OCI-LY3 (cell line): ENCODE measurements at regions not wholly inside any gene's neighbourhood (a gene's known extent, or its start where the extent isn't known, plus 50 kb on each side); places are given as distances from the start of the nearest gene placed in this dataset.
"Not testable (repeated sequence)": the region's sequence is repeated elsewhere in the genome, so short reads cannot be mapped to it uniquely, and the experiment has no call there.

Source experiments
- H2AFZ ChIP-seq: fragments of 200-600, 300-600 bp; shearing (Covaris generic); 2 replicates; pipeline ENCODE4 v1.6.0; 2014; ENCODE audit warnings: antibody characterized with exemption, low read depth, low read length
- H3K27ac ChIP-seq: fragments of 200-600, 300-600 bp; sonication (generic); 2 replicates; pipeline ENCODE4 v1.5.1; 2014; ENCODE audit warnings: mild to moderate bottlenecking, low read length, moderate library complexity, mixed read lengths
- H3K27me3 ChIP-seq: fragments of 200-600, 300-600 bp; sonication (generic); 2 replicates; pipeline ENCODE4 v1.6.1; 2014; ENCODE audit warnings: low read depth, low read length, mixed read lengths
- H3K36me3 ChIP-seq: fragments of 200-600, 300-600 bp; sonication (generic); replicated peaks from 2 replicates; pipeline ENCODE3; 2014; ENCODE audit warnings: low read depth, low read length, mixed read lengths
- H3K4me1 ChIP-seq: fragments of 300-600, 200-600 bp; sonication (generic); 2 replicates; pipeline ENCODE4 v1.6.1; 2014; ENCODE audit warnings: low read length, mixed read lengths
- H3K4me2 ChIP-seq: fragments of 200-600, 300-600 bp; sonication (generic); 2 replicates; pipeline ENCODE4 v1.6.1; 2014; ENCODE audit warnings: low read length, mixed read lengths
- H3K4me3 ChIP-seq: fragments of 300-600, 200-600 bp; sonication (generic); 2 replicates; pipeline ENCODE4 v1.5.1; 2014; ENCODE audit warnings: antibody characterized with exemption, mild to moderate bottlenecking, low read length, moderate library complexity
- H3K79me2 ChIP-seq: fragments of 300-600, 200-600 bp; shearing (Covaris generic); 2 replicates; pipeline ENCODE4 v1.6.1; 2014; ENCODE audit warnings: mild to moderate bottlenecking, low read length, mixed read lengths
- H3K9ac ChIP-seq: fragments of 300-600, 200-600 bp; shearing (Covaris generic); 2 replicates; pipeline ENCODE4 v1.6.0; 2014; ENCODE audit warnings: mild to moderate bottlenecking, low read length, moderate library complexity
- H3K9me3 ChIP-seq: fragments of 200-600, 300-600 bp; shearing (Covaris generic); 2 replicates; pipeline ENCODE4 v1.6.1; 2014; ENCODE audit warnings: low read length, mixed read lengths; ENCODE audit not compliant: insufficient read depth
- H4K20me1 ChIP-seq: fragments of 200-600, 300-600 bp; sonication (generic); 2 replicates; pipeline ENCODE4 v1.6.1; 2016; ENCODE audit warnings: low read length, mixed read lengths; ENCODE audit not compliant: insufficient read depth
- CTCF ChIP-seq: fragments of 200-600, 300-600 bp; sonication (generic); IDR thresholded peaks from 2 replicates; pipeline ENCODE4 v1.5.1; 2014; ENCODE audit warnings: antibody characterized with exemption, low read length, low read depth
- EZH2phosphoT487 ChIP-seq: fragments of 200-600 bp; shearing (Covaris generic); IDR thresholded peaks from 2 replicates; pipeline ENCODE4 v1.6.1; 2018; ENCODE audit warnings: antibody characterized with exemption, mixed run types, low read depth

GRCh38 chr15:93333796-93334195 is 244.8 kb upstream of the RGMA start:
- Histone ChIP-seq H3K4me2 (no peak overlapping the region), H4K20me1 (no peaks in the 10 kb centered on the region)

DNA sequence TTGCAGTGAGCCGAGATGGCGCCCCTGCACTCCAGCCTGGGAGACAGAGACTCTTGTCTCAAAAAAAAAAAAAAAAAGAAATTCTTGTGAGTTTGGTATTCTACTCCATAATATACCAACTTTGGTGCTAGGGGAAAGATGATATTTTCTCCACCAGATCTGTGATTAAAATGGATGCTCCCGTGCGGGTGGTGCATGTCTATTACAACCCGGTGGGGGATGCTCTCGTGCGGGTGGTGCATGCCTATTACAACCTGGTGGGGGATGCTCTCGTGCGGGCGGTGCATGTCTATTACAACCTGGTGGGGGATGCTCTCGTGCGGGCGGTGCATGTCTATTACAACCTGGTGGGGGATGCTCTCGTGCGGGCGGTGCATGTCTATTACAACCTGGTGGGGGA is 244.1 kb upstream of the RGMA start:
- not testable (repeated sequence) for H3K27ac ChIP-seq, H3K27me3 ChIP-seq, H3K4me3 ChIP-seq, H3K4me1 ChIP-seq, H3K9me3 ChIP-seq, H3K79me2 ChIP-seq, H3K4me2 ChIP-seq, H4K20me1 ChIP-seq, H3K36me3 ChIP-seq, H3K9ac ChIP-seq, H2AFZ ChIP-seq

More at GRCh38 chr15:93333796-93334195, 244.8 kb upstream of the RGMA start:
- H3K79me2 ChIP-seq: no peaks in the 10 kb centered on the region
- H3K9ac ChIP-seq: no peak overlapping the region
- H3K36me3 ChIP-seq: no peaks in the 10 kb centered on the region
- no peak overlapping the region for H2AFZ ChIP-seq
- no peaks in the 10 kb centered on the region for H3K4me1 ChIP-seq
- no peaks in the 10 kb centered on the region for H3K9me3 ChIP-seq
- H3K27ac ChIP-seq: no peak overlapping the region
- H3K4me3 ChIP-seq: no peak overlapping the region
- H3K27me3 ChIP-seq: peaks cover 8% of the 10 kb centered on the region; the same call in 1 of the 2 replicates
- TF ChIP-seq EZH2phosphoT487: no peak
- no peak for TF ChIP-seq CTCF

DNA sequence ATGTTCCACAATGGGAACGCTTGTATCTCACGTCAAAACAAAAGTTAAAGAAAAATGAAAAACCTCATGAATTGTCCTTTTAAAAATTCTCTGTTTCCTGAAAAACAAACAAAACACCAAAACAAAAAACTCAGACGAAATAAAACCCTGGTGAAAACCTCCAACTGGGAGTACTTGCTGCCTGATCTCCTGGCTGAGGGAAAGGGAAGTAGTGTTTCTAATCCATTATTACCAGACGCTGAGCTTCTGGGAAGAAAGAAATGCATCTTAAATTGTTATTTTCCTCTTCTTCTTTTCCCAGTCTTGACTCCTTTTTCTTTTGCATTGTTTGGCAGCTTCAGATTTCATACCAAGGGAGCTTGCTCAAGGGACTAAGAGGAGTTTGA is 243.2 kb upstream of the RGMA start:
- Histone ChIP-seq H3K27me3 (peaks cover 8% of the 10 kb centered on the region; the same call in 1 of the 2 replicates), H2AFZ (no peak overlapping the region), H3K36me3 (no peaks in the 10 kb centered on the region), H3K27ac (no peak overlapping the region), H3K9ac (no peak overlapping the region), H4K20me1 (no peaks in the 10 kb centered on the region), H3K4me1 (no peaks in the 10 kb centered on the region), H3K4me3 (no peak overlapping the region), H3K4me2 (no peak overlapping the region), H3K79me2 (no peaks in the 10 kb centered on the region), H3K9me3 (no peaks in the 10 kb centered on the region)
- no peak for TF ChIP-seq EZH2phosphoT487
- no peak for TF ChIP-seq CTCF

DNA sequence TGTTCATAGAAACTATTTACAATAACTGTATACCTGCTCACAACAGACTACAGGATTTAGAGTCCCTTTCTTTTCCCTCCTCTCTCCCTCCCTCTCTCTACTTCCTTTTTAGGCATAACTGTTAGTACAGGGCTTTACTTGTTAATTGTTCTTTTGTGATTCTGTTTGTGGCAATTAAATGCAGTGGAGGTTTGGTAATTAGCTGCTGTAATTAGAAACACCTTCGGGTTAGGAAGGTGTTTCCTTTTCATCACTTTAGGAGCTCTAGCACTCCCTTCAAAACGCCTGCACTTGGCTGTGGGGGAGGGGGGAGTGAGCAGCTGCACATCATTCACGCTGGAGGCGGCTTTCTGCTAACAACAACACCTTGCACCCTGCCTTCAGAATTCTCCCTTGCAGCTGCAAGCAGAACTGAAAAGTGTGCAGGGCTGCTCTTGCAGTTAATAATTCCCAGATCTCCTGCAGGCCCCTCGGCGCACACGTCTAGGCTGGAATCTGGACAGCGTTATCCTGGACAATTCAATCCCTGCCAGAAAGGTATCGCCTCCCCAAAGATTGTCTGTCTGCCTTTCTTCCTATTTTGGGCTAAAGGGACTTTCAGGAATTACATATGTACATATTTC is 242.6 kb upstream of the RGMA start:
- H3K36me3 ChIP-seq: no peaks in the 10 kb centered on the region
- no peak overlapping the region for H3K27ac ChIP-seq
- no peaks in the 10 kb centered on the region for H4K20me1 ChIP-seq
- no peak overlapping the region for H3K4me2 ChIP-seq
- H3K9ac ChIP-seq: no peak overlapping the region
- H3K4me3 ChIP-seq: no peak overlapping the region
- no peaks in the 10 kb centered on the region for H3K9me3 ChIP-seq
- TF ChIP-seq EZH2phosphoT487 (no peak), CTCF (no peak)
- no peaks in the 10 kb centered on the region for H3K79me2 ChIP-seq
- no peak overlapping the region for H2AFZ ChIP-seq
- peaks cover 8% of the 10 kb centered on the region; the same call in 1 of the 2 replicates for H3K27me3 ChIP-seq
- H3K4me1 ChIP-seq: no peaks in the 10 kb centered on the region
